Lung (tissue), 11 donors: ENCODE measurements at regions not wholly inside any gene's neighbourhood (a gene's known extent, or its start where the extent isn't known, plus 50 kb on each side); places are given as distances from the start of the nearest gene placed in this dataset.

Experiments used
- ATAC-seq: fragments of 200-7000 bp; cut with Tn5 transposase; one replicate; pipeline ENCODE4 v1.9.1; 2020; ENCODE audit warnings: moderate number of reproducible peaks; ENCODE audit not compliant: insufficient read depth, low FRiP score
- DNase-seq, 3 donors: peaks; one replicate each; pipeline ENCODE4 v3.0.0-alpha.2; 2013 to 2017
- H3K27ac ChIP-seq, 2 donors: one replicate each; pipeline ENCODE4 v1.5.1; 2013; ENCODE audit warnings: mild to moderate bottlenecking in 2 of 2, moderate library complexity in 2 of 2, control low read depth in 1 of 2, inconsistent platforms in 1 of 2, low read depth in 1 of 2, low read length in 1 of 2
- H3K27me3 ChIP-seq, 3 donors: one replicate each; pipeline ENCODE4 v1.5.1; 2013; ENCODE audit warnings: low read length in 2 of 3; ENCODE audit not compliant: control insufficient read depth in 3 of 3, insufficient read depth in 3 of 3
- H3K36me3 ChIP-seq, 4 donors: one replicate each; pipeline ENCODE4 v1.5.1; 2013; ENCODE audit warnings: low read length in 4 of 4, mild to moderate bottlenecking in 1 of 4, moderate library complexity in 1 of 4; ENCODE audit not compliant: control insufficient read depth in 4 of 4, insufficient read depth in 4 of 4
- H3K4me1 ChIP-seq, 5 donors: one replicate each; pipeline ENCODE4 v1.5.1; 2013; ENCODE audit warnings: low read length in 5 of 5, mild to moderate bottlenecking in 2 of 5, moderate library complexity in 1 of 5; ENCODE audit not compliant: control insufficient read depth in 5 of 5, insufficient read depth in 5 of 5
- H3K4me3 ChIP-seq: one replicate; pipeline ENCODE4 v1.5.1; 2013; ENCODE audit warnings: mild to moderate bottlenecking, control low read depth, moderate library complexity
- H3K9ac ChIP-seq, 2 donors: one replicate each; pipeline ENCODE4 v1.5.1; 2013; ENCODE audit warnings: low read length in 2 of 2, control low read depth in 1 of 2; ENCODE audit not compliant: insufficient read depth in 1 of 2
- H3K9me3 ChIP-seq, 4 donors: one replicate each; pipeline ENCODE4 v1.5.1; 2013; ENCODE audit warnings: low read length in 3 of 4, mild to moderate bottlenecking in 1 of 4, moderate library complexity in 1 of 4; ENCODE audit not compliant: control insufficient read depth in 4 of 4, insufficient read depth in 3 of 4
- CTCF ChIP-seq: IDR thresholded peaks from 2 replicates; pipeline ENCODE4 v1.5.1; 2012; ENCODE audit warnings: mild to moderate bottlenecking; ENCODE audit errors: control extremely low read depth, extremely low read depth
- WGBS, 2 donors: extraction: QIAGEN DNeasy Blood & Tissue Kit; methylation state at CpG; one replicate each; pipeline ENCODE4 v1.1.7; 2013; 5-methylcytosine and 5-hydroxymethylcytosine counted together
- donor health status: control.
- donor health status: control.
- donor health status: Bipolar disorder and iron deficiency.
- donor health status: healthy.
- donor health status: DM: yes; HTN: yes; CAD: no.

DNA sequence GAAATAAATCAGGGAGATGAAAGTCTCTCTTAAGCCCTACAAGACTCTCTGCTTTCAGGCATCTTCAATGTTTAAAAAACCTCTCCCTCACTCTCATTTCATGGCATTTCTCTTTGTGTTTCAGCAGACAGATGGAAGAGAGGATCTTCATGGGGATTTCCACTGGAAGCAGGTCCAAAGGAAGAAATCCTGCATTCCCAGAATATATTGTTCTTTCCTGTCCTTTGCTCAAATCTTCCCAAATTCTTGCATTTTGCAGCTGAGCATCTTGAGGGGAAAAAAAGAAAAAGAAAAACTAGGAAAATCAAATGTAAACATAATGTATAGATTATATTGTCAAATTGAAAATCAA is 382.2 kb downstream of the ENC1 start:
- Histone ChIP-seq H3K27ac (no peak overlapping the region), H3K36me3 (no peaks in the 10 kb centered on the region), H3K27me3 (no peaks in the 10 kb centered on the region), H3K9ac (no peak overlapping the region), H3K9me3 (no peaks in the 10 kb centered on the region), H3K4me3 (no peak overlapping the region), H3K4me1 (peaks cover 3 to 39% (median 19%) of the 10 kb centered on the region in 5 donors)
- TF ChIP-seq CTCF, result no peak
- ATAC-seq (no peak), DNase-seq (no peak)

GRCh38 chr5:74257645-74258313 is 382.7 kb downstream of the ENC1 start:
- ATAC-seq (peak; percentile 62), DNase-seq (peak; percentile 56 to 82 (median 70))
- Histone ChIP-seq H3K9me3 (no peaks in the 10 kb centered on the region), H3K27ac (peak overlapping the region in 1 of 2 donors; percentile 85), H3K27me3 (no peaks in the 10 kb centered on the region), H3K4me1 (peaks cover 3 to 37% (median 18%) of the 10 kb centered on the region in 5 donors), H3K36me3 (no peaks in the 10 kb centered on the region), H3K9ac (no peak overlapping the region), H3K4me3 (no peak overlapping the region)
- TF ChIP-seq CTCF, result no peak
- 18 to 24% methylated on average over 6 of the region's 6 CpGs for WGBS, 2 donors

- no peak for ATAC-seq
- Histone ChIP-seq H3K4me3 (no peak overlapping the region), H3K27ac (peak overlapping the region in 1 of 2 donors; percentile 65), H3K4me1 (peaks cover 3 to 31% (median 12%) of the 10 kb centered on the region in 5 donors), H3K27me3 (no peaks in the 10 kb centered on the region), H3K9me3 (no peaks in the 10 kb centered on the region), H3K9ac (no peak overlapping the region), H3K36me3 (no peaks in the 10 kb centered on the region)
- 62 to 70% methylated on average over 5 of the region's 5 CpGs for WGBS, 2 donors
- no peak for TF ChIP-seq CTCF
- DNase-seq, result no peak
Observed at GRCh38 chr5:74257060-74257527, 383.4 kb downstream of the ENC1 start.
